ENCODE measurements at regions not wholly inside any gene's neighbourhood (a gene's known extent, or its start where the extent isn't known, plus 50 kb on each side); places are given as distances from the start of the nearest gene placed in this dataset.

- WGBS, 2 donors = 39 to 60% methylated on average over 2 of the region's 2 CpGs
- H3K9me3 ChIP-seq = no peaks in the 10 kb centered on the region
Observed at GRCh38 chr6:140370976-140371870, 996.8 kb upstream of the CITED2 start.

GRCh38 chr6:140370441-140370840 is 996.0 kb upstream of the CITED2 start:
- WGBS, 2 donors = 77 to 79% methylated on average over 1 of the region's 1 CpG
- no peak overlapping the region for H3K4me3 ChIP-seq
- H3K4me1 ChIP-seq = no peaks in the 10 kb centered on the region
- no peak for DNase-seq
- no peak overlapping the region for H3K27ac ChIP-seq
- H3K27me3 ChIP-seq = no peaks in the 10 kb centered on the region
- intact Hi-C loops (cut with DNase I) = no loop called here
- no peaks in the 10 kb centered on the region for H3K9me3 ChIP-seq
- no peak for TF ChIP-seq POLR2A (IDR thresholded peaks at IDR 0.05)
- TF ChIP-seq CTCF (IDR thresholded peaks at IDR 0.05) = no peak
- H3K36me3 ChIP-seq = no peaks in the 10 kb centered on the region

More at GRCh38 chr6:140370976-140371870, 996.8 kb upstream of the CITED2 start:
- H3K4me3 ChIP-seq = no peak overlapping the region
- no peak for TF ChIP-seq CTCF (IDR thresholded peaks at IDR 0.05)
- no peak for TF ChIP-seq POLR2A (IDR thresholded peaks at IDR 0.05)
- no peak for DNase-seq
- intact Hi-C loops (cut with DNase I) = no loop called here
- H3K36me3 ChIP-seq = no peaks in the 10 kb centered on the region
- H3K4me1 ChIP-seq = no peaks in the 10 kb centered on the region
- H3K27me3 ChIP-seq = no peaks in the 10 kb centered on the region
- H3K27ac ChIP-seq = no peak overlapping the region

- TF ChIP-seq POLR2A (IDR thresholded peaks at IDR 0.05) = no peak
Observed at GRCh38 chr6:140366991-140367390, 992.5 kb upstream of the CITED2 start.

GRCh38 chr6:140364916-140365315 is 990.5 kb upstream of the CITED2 start:
- Histone ChIP-seq H3K4me3 (no peak overlapping the region), H3K4me1 (no peaks in the 10 kb centered on the region), H3K9me3 (peaks cover 0 to 17% (median 6%) of the 10 kb centered on the region in 3 donors), H3K36me3 (no peaks in the 10 kb centered on the region), H3K27me3 (no peaks in the 10 kb centered on the region), H3K27ac (no peak overlapping the region)
- no peak for TF ChIP-seq CTCF (IDR thresholded peaks at IDR 0.05)
- TF ChIP-seq POLR2A (IDR thresholded peaks at IDR 0.05) = no peak
- DNase-seq = no peak
- intact Hi-C loops (cut with DNase I) = no loop called here

More at GRCh38 chr6:140366991-140367390, 992.5 kb upstream of the CITED2 start:
- no peaks in the 10 kb centered on the region for H3K36me3 ChIP-seq
- no peak for DNase-seq
- no peaks in the 10 kb centered on the region for H3K4me1 ChIP-seq
- H3K27ac ChIP-seq = no peak overlapping the region
- no peak overlapping the region for H3K4me3 ChIP-seq
- peaks cover 0 to 17% (median 6%) of the 10 kb centered on the region in 3 donors for H3K9me3 ChIP-seq
- H3K27me3 ChIP-seq = no peaks in the 10 kb centered on the region
- intact Hi-C loops (cut with DNase I) = no loop called here

- WGBS, 2 donors = 57 to 59% methylated on average over 2 to 3 of the region's 3 CpGs
- Histone ChIP-seq H3K9me3 (peaks cover 0 to 17% (median 6%) of the 10 kb centered on the region in 3 donors), H3K36me3 (no peaks in the 10 kb centered on the region), H3K4me3 (no peak overlapping the region), H3K4me1 (no peaks in the 10 kb centered on the region), H3K27me3 (no peaks in the 10 kb centered on the region), H3K27ac (no peak overlapping the region)
- TF ChIP-seq CTCF (IDR thresholded peaks at IDR 0.05) = no peak
- DNase-seq = no peak
- intact Hi-C loops (cut with DNase I) = no loop called here
Observed at GRCh38 chr6:140360651-140361050, 986.2 kb upstream of the CITED2 start.
